LHCN-M2 (cell line): ENCODE measurements at regions not wholly inside any gene's neighbourhood (a gene's known extent, or its start where the extent isn't known, plus 50 kb on each side); places are given as distances from the start of the nearest gene placed in this dataset.

Experiments
- DNase-seq: peaks from one replicate; pipeline ENCODE4 v3.0.0-alpha.2; 2012; ENCODE audit warnings: low read depth

GRCh38 chr1:226489718-226490425 is 58.7 kb upstream of the STUM start:
- no peak for DNase-seq

- DNase-seq, result no peak
Measured at GRCh38 chr1:226490426-226490809, 58.1 kb upstream of the STUM start.

GRCh38 chr1:226491093-226491850 is 57.3 kb upstream of the STUM start:
- no peak for DNase-seq

- no peak for DNase-seq
Measured at GRCh38 chr1:226492426-226493137, 56.0 kb upstream of the STUM start.

GRCh38 chr1:226494092-226494609 is 54.4 kb upstream of the STUM start:
- no peak for DNase-seq

GRCh38 chr1:226495716-226496115 is 52.8 kb upstream of the STUM start:
- DNase-seq, result no peak

GRCh38 chr1:226496453-226497015 is 52.0 kb upstream of the STUM start:
- no peak for DNase-seq

GRCh38 chr1:226497276-226497833 is 51.2 kb upstream of the STUM start:
- DNase-seq, result no peak

- no peak for DNase-seq
Measured at GRCh38 chr1:226497991-226498639, 50.4 kb upstream of the STUM start.

GRCh38 chr1:226498640-226499008 is 49.9 kb upstream of the STUM start:
- DNase-seq, result no peak
